Lower leg skin (tissue), 3 donors: ENCODE measurements at regions not wholly inside any gene's neighbourhood (a gene's known extent, or its start where the extent isn't known, plus 50 kb on each side); places are given as distances from the start of the nearest gene placed in this dataset.

Experiments used
- POLR2A ChIP-seq, 2 donors: fragments of 450-650 bp; IDR thresholded peaks; one replicate each; pipeline ENCODE4 v1.6.1; 2016 to 2017; ENCODE audit warnings: antibody characterized with exemption in 2 of 2, mild to moderate bottlenecking in 1 of 2, moderate library complexity in 1 of 2
- TF ChIP-seq, protein P1 (sequence below), 3 donors: fragments of 450-650 bp; IDR thresholded peaks; one replicate each; pipeline ENCODE4 v1.5.1; 2016; ENCODE audit warnings: antibody characterized with exemption in 3 of 3, mild to moderate bottlenecking in 3 of 3, moderate library complexity in 2 of 3

DNA sequence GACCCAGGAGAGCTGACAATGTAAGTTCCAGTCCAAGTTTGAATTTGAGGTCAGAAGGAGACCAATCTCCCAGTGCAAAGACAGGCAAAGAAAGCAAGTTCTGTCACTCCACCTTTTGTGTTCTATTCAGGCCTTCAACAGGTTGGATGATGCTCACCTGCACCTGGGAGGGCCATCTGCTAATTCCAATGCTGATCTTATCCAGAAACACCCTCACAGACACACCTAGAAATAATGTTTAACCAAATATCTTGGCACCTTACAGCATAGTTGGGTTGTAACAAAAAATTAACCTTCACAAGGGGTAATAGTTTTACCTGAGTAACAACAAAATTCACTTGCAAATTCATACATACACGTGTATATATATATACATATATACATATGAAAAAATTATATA, 190.8 kb downstream of the DIRAS2 start:
- TF ChIP-seq, protein P1, sequence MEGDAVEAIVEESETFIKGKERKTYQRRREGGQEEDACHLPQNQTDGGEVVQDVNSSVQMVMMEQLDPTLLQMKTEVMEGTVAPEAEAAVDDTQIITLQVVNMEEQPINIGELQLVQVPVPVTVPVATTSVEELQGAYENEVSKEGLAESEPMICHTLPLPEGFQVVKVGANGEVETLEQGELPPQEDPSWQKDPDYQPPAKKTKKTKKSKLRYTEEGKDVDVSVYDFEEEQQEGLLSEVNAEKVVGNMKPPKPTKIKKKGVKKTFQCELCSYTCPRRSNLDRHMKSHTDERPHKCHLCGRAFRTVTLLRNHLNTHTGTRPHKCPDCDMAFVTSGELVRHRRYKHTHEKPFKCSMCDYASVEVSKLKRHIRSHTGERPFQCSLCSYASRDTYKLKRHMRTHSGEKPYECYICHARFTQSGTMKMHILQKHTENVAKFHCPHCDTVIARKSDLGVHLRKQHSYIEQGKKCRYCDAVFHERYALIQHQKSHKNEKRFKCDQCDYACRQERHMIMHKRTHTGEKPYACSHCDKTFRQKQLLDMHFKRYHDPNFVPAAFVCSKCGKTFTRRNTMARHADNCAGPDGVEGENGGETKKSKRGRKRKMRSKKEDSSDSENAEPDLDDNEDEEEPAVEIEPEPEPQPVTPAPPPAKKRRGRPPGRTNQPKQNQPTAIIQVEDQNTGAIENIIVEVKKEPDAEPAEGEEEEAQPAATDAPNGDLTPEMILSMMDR (IDR thresholded peaks at IDR 0.05): no peak
- TF ChIP-seq POLR2A (IDR thresholded peaks at IDR 0.05): no peak
